D721Med (cell line): ENCODE measurements at regions not wholly inside any gene's neighbourhood (a gene's known extent, or its start where the extent isn't known, plus 50 kb on each side); places are given as distances from the start of the nearest gene placed in this dataset.
"Not testable (repeated sequence)": the region's sequence is repeated elsewhere in the genome, so short reads cannot be mapped to it uniquely, and the experiment has no call there.

Experiments used
- DNase-seq: peaks from one replicate; pipeline ENCODE4 v3.0.0; 2011; ENCODE audit warnings: low spot score; ENCODE audit not compliant: insufficient read length
- FAIRE-seq: peaks from 2 replicates; lab custom pipeline; 2011; peaks lifted over from hg19 to GRCh38; lab: Jason Lieb, UNC
- CTCF ChIP-seq: IDR thresholded peaks from 2 replicates; pipeline ENCODE4 v1.5.1; 2012; ENCODE audit warnings: mild to moderate bottlenecking, control low read depth; ENCODE audit not compliant: insufficient read depth; ENCODE audit errors: missing control alignments

GRCh38 chr20:22691369-22692118 lies 107.2 kb upstream of the FOXA2 start:
- FAIRE-seq (no peak), DNase-seq (no peak)
- peak; percentile 74 for TF ChIP-seq CTCF

- TF ChIP-seq CTCF, result no peak
- no peak for DNase-seq
- no peak for FAIRE-seq
These were observed 107.7 kb upstream of the FOXA2 start for GRCh38 chr20:22692119-22692475.

DNA sequence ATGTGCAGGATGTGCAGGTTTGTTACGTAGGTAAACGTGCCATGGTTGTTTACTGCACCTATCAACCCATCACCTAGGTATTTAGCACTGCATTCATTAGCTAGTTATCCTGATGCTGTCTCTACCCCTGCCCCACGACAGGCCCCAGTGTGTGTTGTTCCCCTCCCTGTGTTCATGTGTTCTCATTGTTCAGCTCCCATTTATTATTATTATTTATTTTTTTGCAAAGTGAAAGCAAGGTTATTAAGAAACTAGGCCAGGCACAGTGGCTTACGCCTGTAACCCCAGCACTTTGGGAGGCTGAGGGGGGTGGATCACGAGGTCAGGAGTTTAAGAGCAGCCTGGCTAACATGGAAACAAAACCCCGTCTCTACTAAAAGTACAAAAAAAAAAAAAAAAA lies 108.2 kb upstream of the FOXA2 start:
- not testable (repeated sequence) for FAIRE-seq, DNase-seq

DNA sequence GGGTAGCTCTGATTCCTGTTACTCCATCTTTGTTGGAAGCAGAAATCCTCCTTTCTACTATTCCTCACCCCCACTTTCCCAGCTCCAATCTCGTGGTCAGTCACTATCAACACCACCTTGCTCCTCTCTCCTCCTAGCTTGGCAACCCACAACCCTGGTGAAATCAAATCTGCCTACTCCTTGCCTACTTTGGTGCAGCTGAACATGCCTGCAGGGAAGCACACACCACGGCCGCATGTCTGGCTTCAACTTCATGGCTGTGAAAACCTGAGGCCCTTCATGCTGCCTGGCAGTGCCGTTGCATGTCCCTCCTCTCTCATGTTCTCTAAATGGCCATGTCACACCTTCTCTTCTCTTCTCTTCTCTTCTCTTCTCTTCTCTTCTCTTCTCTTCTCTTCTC lies 112.4 kb upstream of the FOXA2 start:
- TF ChIP-seq CTCF, result no peak
- no peak for FAIRE-seq
- DNase-seq, result no peak

DNA sequence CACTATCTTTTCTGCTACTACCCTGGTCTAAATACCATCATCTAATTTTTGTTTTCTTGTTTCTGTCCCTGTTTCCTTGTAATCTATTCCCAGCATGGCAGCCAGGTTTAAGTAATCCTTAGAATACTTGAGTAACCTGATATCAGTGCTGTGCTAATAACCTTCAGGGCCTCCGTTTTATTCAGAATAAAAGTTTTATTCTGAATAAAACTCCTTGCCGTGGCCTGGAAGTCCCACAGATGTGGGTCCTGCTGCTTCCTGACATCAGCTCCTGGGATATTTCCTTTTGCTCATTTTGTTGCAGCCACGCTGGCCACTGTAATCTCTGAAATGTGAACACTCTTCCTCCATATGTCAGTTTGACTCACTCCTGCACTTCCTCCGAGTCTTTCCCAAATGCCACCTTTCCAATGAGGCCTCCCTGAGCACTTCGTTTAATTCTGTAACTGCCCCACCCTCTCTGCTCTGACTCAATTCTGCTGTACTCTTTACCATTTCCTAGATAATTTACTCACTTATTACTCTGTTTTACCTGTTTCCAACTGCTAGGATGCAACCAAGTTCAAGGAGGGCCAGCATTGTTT lies 114.0 kb upstream of the FOXA2 start:
- FAIRE-seq, result no peak
- DNase-seq, result no peak
- TF ChIP-seq CTCF, result no peak

GRCh38 chr20:22699396-22699795 lies 115.0 kb upstream of the FOXA2 start:
- TF ChIP-seq CTCF, result no peak
- no peak for FAIRE-seq
- DNase-seq, result no peak

DNA sequence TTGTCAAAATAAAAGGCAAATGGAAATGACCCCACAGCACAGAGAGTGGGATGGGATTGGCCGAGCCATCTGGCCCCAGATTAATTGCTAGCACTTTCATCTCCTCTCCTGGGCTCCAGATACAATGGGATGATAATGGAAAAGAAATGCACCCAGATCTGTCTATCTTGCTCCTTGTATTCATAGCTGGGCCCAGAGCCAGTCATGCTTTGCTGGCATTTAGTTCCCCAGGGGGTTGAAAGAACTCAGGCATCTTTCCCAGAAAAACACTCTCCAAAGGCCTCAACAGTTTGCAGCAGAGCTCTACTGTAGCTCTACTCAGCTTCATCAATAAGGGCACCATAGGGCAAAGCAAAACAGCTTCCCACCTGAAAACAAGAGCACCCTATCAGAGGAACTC lies 116.0 kb upstream of the FOXA2 start:
- no peak for DNase-seq
- FAIRE-seq, result no peak
- TF ChIP-seq CTCF, result no peak
